NCI-H1048 (cell line): ENCODE measurements at regions not wholly inside any gene's neighbourhood (a gene's known extent, or its start where the extent isn't known, plus 50 kb on each side); places are given as distances from the start of the nearest gene placed in this dataset.
"Not testable (repeated sequence)": the region's sequence is repeated elsewhere in the genome, so short reads cannot be mapped to it uniquely, and the experiment has no call there.

Experiments used
- DNase-seq: peaks from one replicate; lab custom pipeline; 2025; lab: John Stamatoyannopoulos, UW

DNA sequence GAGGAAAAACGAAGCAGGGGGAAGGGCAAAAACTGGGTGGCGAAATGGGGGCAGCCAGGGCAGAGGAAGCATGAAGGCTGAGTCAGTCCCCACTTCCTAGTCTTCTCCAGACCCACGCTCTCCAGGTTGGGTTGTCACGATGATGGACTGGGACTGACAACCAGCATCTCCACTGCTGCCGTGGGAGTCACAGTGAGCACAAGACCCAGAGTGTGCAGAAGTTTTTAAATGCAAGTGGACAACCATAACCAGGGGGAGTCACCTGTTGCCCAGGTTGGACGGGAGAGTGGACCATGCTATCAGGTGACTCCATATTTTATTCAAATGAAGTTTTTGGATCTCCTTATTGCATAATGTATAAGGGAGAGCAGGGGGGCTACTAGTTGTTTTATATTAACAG is 511.4 kb upstream of the ZFP42 start:
- no peak for DNase-seq

DNA sequence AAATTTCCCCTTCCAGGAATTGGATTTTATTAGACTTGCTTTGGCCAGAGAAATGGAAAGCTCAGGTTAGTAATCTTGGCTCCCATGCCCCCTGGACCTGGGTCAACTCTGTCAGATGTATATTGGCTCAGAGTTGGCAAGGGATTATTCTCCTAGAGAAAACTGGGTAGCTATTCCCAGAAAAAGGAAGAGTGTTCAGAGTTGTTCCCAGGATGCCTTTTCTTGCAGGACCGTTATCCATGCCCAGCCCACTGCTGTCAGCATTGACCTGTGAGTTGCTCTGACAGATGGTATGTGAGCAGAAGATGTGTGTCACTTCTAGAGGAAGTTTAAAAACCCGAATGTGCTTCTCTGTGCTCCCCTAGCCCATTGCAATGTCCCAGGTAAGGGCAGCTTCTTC is 509.9 kb upstream of the ZFP42 start:
- no peak for DNase-seq

DNA sequence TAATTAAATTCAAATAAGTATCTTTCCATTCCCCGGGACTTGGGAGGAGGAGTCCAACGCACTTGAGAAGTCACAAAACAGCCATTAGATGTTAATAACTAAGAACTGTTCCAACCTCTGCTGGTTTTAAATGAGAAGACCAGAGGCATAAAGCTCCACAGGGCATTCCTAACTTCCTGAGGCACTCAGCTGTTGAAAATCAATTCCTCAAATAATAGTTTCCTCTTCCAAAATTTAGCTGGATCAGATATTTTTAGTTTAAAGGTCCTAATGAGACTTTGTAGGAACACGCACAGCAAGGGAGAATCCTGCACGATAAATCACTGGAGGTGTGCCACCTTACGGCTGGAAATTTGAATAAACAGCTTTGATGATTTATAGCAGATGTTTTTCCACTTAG is 504.3 kb upstream of the ZFP42 start:
- no peak for DNase-seq

DNA sequence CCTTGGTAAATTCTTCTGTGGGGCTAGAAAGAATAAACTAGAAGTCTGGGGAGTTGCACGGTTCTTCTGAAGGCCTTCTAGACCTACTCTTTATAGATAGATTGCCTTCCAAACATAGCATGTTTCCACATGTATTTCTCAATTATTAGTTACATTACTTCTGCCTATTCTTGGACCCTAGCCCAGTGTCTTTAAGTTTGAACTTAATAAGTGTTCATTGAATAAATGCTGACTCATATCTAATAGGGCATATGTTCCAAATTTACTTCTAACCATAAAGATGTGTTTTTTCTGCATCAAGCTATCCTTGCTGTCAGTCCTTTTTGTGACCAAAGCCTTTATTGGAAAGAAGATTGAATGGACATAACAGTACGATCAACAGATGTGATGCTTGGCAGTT is 503.6 kb upstream of the ZFP42 start:
- DNase-seq, result no peak

DNA sequence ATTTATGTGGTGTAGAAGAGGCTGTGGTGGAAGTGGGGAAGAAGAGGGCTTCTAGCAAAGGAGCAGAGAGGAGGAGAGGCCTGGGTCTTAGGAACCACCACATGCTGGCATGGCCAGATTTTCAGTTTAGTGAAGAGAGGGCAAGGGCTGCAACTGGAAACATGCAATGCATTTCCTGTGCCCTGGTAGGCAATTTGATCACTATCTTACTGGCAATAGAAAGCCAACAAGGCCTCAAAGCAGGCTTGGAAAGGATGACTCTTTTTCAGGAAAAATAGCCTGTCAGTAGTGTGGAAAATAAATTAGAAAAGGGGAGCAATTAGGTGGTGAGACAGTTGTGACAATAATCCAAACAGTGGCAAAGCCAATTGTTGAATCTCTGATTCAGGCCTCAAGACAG is 501.9 kb upstream of the ZFP42 start:
- DNase-seq, result no peak

DNA sequence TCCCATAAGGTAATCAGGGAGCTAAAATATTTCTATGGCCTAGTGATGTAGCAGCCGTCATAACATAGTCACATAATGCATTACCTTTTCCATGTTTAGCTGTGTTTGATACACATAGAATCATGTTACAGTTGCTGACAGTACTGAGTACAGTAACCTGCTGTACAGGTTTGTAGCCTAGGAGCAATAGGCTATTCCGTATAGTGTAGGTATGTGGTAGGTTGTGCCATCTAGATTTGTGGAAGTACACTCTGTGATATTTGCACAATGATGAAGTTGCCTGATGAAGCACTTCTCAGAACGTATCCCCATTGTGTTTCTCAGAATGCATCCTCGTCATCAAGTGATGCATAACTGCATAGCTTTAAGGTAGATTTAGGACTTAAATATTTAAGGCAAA is 495.6 kb upstream of the ZFP42 start:
- DNase-seq, result no peak

DNA sequence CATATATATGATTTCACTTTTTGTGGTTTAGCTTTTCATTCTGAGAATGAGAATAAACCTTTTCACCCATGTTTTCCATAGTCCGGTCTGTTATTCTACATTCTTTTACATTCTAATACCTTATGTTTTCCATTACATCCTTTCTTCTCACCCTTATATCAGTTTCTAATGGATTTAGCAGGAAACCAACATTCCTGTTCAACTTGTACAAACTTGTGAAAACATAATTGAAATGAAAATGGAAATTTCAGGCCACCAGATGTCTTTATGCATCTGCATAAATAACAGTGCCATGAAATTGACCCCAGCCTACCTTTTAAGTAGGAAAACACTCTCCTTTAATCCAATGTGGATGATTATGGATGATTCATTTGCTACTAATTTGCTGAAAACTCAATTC is 494.8 kb upstream of the ZFP42 start:
- DNase-seq, result no peak

DNA sequence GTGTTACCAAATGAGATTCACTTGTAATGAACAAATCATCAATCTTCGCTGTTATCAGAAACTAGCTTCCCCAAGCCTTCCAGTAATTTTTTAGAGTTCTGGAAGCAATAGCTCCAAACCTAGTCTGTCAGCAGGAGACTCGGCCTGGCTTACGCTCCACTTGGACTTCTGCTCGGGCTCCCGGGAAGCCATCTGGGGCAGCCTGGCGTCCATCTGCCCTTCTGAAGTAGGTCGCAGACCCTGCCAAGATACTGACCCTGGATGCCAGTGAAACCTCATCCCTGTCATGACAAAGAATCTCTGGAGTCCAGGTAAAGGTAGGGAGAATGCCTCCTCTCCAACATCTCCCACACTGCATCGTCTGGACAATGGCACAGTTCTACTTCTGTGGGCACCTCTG is 493.8 kb upstream of the ZFP42 start:
- DNase-seq, result no peak

DNA sequence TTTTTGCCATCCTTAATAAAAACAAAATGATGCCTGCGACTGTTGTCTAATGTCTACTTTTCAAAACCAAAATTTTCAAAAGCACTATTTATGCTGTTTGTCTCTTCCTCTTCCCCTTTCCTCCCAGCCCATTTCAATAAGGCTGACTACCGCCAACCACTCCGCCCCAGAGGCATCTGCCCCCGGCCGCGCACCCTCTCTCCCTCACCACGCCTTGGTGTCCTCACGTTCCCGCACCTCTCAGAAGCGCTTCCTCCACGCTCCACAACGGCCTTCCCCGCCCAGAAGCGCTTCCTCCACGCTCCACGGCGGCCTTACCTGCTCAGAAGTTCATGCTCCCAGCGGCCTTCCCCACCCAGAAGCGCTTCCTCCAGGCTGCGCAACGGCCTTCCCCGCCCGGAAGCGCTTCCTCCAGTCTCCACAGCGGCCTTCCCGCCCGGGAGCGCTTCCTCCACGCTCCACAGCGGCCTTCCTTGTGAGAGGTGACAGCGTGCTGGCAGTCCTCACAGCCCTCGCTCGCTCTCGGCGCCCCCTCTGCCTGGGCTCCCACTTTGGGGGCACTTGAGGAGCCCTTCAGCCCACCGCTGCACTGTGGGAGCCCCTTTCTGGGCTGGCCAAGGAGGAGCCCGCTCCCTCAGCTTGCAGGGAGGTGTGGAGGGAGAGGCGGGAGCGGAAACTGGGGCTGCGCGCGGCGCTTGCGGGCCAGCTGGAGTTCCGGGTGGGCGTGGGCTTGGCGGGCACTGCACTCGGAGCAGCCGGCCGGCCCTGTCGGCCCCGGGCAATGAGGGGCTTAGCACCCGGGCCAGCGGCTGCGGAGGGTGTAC is 490.4 kb upstream of the ZFP42 start:
- DNase-seq, result no peak

DNA sequence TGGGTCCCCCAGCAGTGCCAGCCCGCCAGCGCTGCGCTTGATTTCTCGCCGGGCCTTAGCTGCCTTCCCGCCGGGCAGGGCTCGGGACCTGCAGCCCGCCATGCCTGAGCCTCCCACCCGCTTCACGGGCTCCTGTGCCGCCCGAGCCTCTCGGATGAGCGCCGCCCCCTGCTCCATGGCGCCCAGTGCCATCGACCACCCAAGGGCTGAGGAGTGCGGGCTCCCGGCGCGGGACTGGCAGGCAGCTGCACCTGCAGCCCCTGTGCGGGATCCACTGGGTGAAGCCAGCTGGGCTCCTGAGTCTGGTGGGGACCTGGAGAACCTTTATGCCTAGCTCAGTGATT is 489.8 kb upstream of the ZFP42 start:
- not testable (repeated sequence) for DNase-seq

DNA sequence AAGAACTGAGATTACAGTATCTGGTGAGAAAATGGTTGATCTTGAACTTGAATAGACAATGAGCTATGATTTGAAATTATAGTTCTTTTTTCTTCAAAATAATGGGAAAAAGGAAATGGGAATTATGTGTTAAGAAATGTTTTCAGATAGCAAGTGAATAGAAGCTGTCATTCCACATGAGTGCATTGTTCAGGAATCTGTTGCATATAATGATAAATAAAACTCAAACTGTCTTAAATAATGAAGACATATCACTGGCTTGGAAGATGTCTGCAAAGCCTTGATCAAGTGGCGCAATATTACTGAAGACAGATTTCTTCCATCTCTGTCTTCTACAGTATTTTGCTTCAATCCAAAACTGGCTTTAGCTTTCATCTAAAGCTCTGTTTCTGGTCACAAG is 479.3 kb upstream of the ZFP42 start:
- DNase-seq, result no peak

DNA sequence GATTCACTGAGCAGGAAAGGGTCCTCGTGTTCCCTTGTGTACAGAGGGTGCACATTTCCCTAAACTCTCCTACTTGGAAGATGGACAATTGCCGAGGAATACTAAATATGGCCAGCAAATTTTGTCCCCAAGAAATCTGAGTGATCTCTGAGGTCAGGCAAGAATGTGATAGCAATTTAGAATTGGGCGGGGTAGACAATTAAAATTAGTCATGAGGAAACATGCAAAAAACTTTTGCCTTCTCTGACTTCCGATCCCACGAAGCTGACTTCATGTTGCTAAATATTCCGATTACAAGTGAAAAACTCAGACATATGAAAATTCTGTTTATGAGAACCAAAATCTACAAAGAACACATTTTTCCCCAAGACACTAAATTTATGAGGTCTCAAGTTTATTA is 453.9 kb upstream of the ZFP42 start:
- no peak for DNase-seq

DNA sequence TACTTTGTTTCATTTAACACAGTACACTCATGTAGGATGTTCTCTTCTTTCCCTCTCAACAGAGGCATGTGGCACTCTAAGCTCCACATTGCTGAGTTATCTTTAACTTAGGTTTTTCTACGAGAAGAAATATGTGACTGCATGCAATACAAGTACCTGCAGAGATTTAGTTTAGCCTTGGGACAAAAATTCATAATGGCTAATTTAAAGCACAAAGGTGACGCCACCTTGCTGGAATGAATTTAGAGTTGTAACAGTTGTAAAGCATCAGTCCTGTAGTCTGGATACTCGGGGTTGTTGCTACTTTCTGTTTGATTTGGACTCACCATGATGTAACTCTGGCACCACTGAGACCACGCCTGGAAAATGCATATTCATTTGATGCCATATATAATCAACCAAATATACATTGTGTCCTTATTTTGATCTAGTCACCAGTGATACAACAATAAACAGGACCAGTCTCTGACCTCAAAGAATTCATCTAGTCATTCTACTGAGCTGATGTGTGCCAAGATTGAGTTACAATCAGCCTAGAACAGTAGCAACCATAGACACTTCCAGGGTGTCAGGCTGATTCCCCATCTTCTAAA is 451.0 kb upstream of the ZFP42 start:
- DNase-seq, result no peak

DNA sequence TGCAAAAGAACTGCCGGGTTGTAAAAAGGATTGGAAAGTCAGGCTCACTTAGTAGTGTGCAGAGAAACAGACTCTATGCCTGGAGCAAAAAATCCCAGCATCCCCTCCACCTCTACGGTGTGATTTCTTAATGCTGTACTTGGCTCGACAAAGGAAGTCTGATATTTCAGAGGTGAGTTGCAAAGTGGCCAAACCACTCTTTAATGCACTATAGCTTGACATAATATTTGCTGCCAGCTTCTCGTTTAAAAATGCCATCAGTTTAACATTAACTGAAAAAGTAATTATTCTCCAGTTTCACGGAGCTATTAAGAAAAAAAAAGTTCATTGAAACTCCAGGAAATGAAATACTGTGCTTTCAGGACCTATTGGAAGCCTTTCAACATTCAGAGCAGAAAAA is 448.3 kb upstream of the ZFP42 start:
- no peak for DNase-seq

DNA sequence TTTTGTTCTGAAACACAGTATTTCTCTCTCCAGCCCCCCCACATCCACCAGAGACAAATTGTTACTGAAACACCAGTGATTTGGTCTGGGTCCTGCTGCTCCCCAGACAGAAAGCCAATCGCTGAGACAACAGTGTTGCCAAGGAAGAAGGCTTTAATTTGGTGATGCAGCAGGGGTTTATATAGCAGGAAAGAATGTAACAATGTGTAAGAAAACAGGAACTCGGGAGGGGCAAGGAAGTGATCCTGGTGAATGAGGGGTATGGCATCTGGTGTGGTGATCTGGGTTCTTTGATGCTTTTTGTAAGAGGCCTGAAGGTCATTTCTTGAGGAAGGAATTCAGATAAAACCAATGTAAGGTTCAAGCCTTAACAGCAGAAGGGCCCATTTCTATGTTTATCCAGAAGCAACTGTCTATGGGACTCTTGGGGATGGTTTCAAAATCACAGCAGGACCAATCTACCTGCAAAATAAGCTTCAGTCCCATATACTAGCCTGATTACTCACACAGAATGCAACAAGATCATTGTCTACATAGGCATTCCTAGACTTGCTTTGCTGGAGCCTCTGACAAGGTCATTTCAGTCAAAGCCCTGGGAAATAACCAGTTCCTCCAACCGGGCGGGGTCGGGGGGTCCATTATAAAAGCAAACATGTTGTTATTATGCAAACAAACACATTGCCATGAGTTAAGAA is 445.2 kb upstream of the ZFP42 start:
- DNase-seq, result no peak

DNA sequence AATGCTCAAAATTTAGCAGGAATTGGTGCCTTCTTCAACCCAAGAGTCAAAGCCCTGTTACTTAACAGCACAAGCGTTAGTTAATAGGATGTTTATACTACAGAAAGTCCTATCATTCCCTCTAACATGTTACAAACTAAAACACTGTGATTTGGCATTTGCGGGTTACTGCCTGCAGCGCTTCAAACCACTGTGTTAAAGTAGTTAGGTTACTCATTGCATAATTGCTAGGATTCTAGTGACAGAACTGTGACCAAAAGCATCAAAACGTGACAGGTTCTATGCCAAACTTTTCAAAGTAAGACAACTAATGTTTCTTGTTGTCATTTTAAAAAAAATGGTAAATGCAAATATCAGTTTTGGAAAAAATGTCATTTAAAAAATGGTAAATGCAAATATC is 442.8 kb upstream of the ZFP42 start:
- DNase-seq, result no peak

DNA sequence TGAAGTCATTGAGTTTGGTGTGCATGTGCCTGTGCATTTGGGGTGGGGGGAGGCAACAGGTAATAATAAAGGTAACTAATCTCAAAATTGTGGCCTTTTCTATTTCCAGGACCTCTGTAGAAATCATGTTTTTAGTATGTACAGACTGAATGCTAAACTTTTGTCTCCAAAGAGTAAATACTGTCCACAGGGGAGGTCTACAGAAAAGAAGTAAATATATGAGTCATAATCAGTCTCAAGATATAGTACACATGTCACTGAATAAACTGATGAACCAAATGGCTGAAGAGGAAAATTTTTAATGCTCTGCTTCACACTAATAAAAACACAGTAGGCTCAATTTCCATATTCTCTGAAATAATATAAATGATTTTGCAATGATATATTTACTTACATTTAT is 440.4 kb upstream of the ZFP42 start:
- DNase-seq, result no peak

DNA sequence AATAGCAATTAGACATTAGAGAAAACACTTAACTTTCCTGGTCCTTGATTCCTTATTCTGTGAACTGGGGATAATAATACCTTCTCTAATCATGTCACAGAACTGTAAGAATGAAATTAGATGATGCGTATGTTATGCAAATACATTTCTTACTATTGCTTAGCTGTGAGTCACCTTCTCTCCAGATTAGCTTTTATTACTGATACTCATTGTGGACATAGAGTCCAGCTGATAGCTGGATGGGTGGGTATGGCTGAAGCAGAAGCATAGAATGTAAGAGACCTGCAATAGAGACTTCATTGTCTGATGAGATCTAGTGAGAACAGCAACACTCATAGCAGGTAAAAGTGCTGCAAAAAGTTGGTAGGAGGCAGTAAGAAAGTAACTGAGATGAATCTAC is 437.2 kb upstream of the ZFP42 start:
- no peak for DNase-seq

DNA sequence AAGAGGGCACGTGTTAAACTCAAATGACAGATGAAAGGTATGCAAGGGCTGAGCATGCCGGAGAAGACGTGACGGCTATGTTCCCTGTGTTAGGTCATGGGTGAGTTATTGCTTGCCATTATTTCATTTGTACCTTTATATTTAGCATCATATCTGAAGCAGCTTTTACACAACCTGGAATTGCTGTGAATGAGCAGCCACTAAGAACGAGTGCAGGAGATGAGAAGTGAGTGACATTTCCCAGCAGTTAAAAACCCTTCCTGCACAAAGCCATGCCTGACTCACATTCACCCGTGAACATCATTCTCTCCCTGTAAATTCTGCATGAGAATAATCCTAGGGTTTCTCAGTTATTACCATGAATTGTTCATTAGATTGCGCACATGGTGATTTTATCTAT is 433.2 kb upstream of the ZFP42 start:
- no peak for DNase-seq

DNA sequence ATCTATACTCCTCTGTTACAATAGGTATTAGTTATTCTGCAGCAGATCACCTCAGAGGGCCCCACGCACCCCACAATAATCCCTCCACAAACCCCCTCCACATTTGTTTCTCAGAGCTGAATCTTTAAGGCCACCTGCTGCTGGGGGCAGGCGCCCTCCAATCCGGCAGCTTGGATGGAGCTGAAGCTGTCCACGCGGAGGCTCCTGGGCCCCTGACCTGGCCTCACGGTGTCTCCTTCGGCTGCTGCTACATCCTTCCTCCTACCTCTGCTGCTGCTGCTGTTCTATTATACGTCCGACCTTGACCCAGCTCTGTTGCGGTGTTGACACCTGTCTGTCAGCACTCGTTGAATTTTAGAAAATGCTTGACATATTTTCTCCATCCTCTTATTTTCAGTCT is 430.2 kb upstream of the ZFP42 start:
- DNase-seq, result no peak

DNA sequence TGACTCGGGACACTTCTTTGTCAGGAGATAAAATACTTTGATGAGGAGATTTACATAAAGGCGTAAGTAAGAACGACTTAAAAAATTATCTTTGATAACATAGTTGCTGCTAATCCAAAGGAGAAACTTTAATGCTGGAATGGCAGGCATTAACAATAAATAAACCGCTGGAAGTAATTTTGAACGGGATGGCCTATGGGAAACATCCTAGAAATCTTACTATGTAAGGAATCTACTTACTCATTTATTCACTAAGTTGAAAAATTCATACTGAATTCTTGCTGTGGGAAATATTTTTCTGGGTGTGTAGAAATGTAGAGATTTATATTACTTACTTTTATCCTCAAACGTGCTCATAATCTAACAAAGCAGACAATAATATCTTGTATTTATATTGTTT is 425.7 kb upstream of the ZFP42 start:
- no peak for DNase-seq

DNA sequence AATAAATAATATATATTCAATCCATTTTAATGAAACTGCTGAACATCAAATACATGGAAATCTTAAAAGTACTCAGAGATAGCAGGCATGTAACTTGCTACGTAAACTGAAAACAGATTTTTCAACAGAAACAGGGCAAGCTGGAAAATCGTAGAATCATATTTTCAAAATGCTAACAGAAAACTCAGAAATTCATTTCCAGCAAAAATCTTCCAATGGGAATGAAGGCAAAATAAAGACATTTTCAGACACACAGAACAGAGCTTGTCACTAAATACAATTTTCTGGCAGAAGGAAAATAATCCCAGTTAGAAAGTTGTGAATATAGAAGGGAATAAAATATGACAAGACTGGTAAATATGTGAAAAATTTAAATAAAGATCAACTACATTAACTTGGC is 419.9 kb upstream of the ZFP42 start:
- DNase-seq, result no peak

DNA sequence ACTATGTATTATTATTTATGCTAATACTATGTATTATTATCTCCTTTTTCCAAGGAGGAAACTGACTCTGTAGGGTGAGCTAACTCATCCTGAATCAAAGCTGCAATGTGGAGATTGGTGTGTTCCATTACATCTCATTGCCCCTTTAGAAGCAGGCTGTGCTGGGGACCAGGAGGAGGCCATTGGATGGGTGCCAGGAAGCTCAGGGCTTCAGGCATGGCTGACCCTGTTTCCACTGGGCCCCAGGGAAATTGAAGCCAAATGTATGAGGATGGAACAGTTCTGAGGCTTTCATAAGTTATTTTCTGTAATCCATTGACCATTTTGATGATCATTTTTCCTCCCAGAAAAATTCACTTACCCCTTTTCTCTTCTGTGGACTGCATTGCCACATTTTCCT is 418.8 kb upstream of the ZFP42 start:
- DNase-seq, result no peak
